ENCODE measurements at regions not wholly inside any gene's neighbourhood (a gene's known extent, or its start where the extent isn't known, plus 50 kb on each side); places are given as distances from the start of the nearest gene placed in this dataset.

DNA sequence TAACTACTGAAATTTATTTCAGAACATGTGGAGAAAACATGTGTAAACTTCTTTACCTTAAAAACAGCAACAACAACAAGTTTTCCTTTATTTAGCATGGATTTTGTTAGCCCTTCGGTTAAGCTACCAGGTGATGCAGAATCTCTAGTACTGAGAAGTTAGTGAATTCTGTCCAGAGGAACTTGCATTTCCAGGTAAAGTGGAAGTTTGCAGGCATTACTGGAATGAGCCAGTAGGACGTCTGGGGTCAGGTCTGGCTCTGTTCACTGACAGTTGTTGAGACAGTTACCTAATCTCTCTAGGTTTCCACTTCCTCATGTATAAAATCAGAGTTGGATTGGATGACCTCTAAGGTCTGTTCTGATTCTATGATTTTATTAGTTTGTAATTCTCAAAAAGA is 244.3 kb downstream of the OLFM4 start:
- TF ChIP-seq POLR2AphosphoS5 (IDR thresholded peaks at IDR 0.05; ENCODE audit: insufficient read depth, low read depth, low read length) (no peak), EZH2 (IDR thresholded peaks at IDR 0.05; ENCODE audit: borderline replicate concordance, low read depth, low read length, severe bottlenecking) (no peak), GATA2 (IDR thresholded peaks at IDR 0.05; ENCODE audit: insufficient read depth, insufficient read length, low read depth, low read length) (no peak), POLR2A (IDR thresholded peaks at IDR 0.05; ENCODE audit: low read depth, low read length) (no peak)
- TF ChIP-seq, protein P1, sequence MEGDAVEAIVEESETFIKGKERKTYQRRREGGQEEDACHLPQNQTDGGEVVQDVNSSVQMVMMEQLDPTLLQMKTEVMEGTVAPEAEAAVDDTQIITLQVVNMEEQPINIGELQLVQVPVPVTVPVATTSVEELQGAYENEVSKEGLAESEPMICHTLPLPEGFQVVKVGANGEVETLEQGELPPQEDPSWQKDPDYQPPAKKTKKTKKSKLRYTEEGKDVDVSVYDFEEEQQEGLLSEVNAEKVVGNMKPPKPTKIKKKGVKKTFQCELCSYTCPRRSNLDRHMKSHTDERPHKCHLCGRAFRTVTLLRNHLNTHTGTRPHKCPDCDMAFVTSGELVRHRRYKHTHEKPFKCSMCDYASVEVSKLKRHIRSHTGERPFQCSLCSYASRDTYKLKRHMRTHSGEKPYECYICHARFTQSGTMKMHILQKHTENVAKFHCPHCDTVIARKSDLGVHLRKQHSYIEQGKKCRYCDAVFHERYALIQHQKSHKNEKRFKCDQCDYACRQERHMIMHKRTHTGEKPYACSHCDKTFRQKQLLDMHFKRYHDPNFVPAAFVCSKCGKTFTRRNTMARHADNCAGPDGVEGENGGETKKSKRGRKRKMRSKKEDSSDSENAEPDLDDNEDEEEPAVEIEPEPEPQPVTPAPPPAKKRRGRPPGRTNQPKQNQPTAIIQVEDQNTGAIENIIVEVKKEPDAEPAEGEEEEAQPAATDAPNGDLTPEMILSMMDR (IDR thresholded peaks at IDR 0.05; ENCODE audit: extremely low read depth in 1 of 2, insufficient read depth in 1 of 2, low read depth in 1 of 2, low read length in 2 of 2), result no peak
- TF ChIP-seq, protein P2, sequence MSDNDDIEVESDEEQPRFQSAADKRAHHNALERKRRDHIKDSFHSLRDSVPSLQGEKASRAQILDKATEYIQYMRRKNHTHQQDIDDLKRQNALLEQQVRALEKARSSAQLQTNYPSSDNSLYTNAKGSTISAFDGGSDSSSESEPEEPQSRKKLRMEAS (IDR thresholded peaks at IDR 0.05; ENCODE audit: insufficient read depth, insufficient read length), result no peak
